Thoracic aorta (tissue), 2 donors: ENCODE measurements at regions not wholly inside any gene's neighbourhood (a gene's known extent, or its start where the extent isn't known, plus 50 kb on each side); places are given as distances from the start of the nearest gene placed in this dataset.

Experiments used
- ATAC-seq: fragments of 150-250 bp; one replicate; pipeline ENCODE4 v1.8.0; 2017; ENCODE audit warnings: low read depth; ENCODE audit not compliant: insufficient number of reproducible peaks, low FRiP score
- DNase-seq: peaks from one replicate; pipeline ENCODE4 v3.0.0-alpha.2; 2020; ENCODE audit warnings: low spot score
- H3K27ac ChIP-seq, 2 donors: fragments of 200-600 bp; sonication (generic); 1 replicate in 1 of 2; 2 replicates in 1 of 2; pipeline ENCODE4 v1.5.1; 2016; ENCODE audit warnings: mild to moderate bottlenecking in 2 of 2, moderate library complexity in 2 of 2
- H3K27me3 ChIP-seq: fragments of 200-600 bp; sonication (generic); replicated peaks from 2 replicates; pipeline ENCODE4 v1.6.0; 2016; ENCODE audit warnings: mild to moderate bottlenecking; ENCODE audit not compliant: insufficient read depth
- H3K36me3 ChIP-seq: fragments of 200-600 bp; sonication (generic); one replicate; pipeline ENCODE4 v1.5.1; 2016
- H3K4me1 ChIP-seq, 2 donors: fragments of 200-600 bp; sonication (generic); 1 replicate in 1 of 2; 2 replicates in 1 of 2; pipeline versions ENCODE4 v1.5.1 to v1.6.0; 2016; ENCODE audit warnings: low read depth in 2 of 2, mild to moderate bottlenecking in 1 of 2; ENCODE audit not compliant: control insufficient read depth in 1 of 2
- H3K4me3 ChIP-seq: fragments of 200-600 bp; sonication (generic); 2 replicates; pipeline ENCODE4 v1.5.1; 2016; ENCODE audit warnings: mild to moderate bottlenecking
- H3K9me3 ChIP-seq: fragments of 200-600 bp; sonication (generic); 2 replicates; pipeline ENCODE4 v1.5.1; 2016
- TF ChIP-seq, protein P1 (sequence below): fragments of 200-600 bp; sonication (generic); IDR thresholded peaks from one replicate; pipeline ENCODE4 v1.5.1; 2019; ENCODE audit warnings: antibody characterized with exemption

DNA sequence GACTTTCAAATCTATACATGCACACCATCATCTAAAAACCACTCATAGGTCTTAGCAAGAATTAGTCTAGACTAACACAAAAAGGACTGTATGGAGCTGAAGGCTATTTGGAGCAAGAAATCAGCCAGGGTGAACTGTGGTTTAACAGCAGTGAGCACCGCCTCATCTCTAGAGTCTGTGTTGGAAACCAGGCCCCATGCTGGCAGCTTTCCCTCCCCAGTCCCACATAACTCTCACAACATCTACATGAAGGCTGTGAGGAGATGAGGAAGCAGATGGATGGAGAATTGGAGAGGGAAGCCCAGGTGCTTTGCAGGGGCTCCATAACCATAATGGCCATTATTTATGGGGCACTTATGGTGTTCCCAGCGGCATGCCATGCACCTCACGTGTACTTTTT is 133.2 kb upstream of the TOPAZ1 start:
- H3K9me3 ChIP-seq: no peaks in the 10 kb centered on the region
- no peak overlapping the region for H3K27ac ChIP-seq
- ATAC-seq (no peak), DNase-seq (no peak)
- no peaks in the 10 kb centered on the region for H3K36me3 ChIP-seq
- no peaks in the 10 kb centered on the region for H3K4me1 ChIP-seq
- H3K27me3 ChIP-seq: no peaks in the 10 kb centered on the region
- no peak overlapping the region for H3K4me3 ChIP-seq
- TF ChIP-seq, protein P1, sequence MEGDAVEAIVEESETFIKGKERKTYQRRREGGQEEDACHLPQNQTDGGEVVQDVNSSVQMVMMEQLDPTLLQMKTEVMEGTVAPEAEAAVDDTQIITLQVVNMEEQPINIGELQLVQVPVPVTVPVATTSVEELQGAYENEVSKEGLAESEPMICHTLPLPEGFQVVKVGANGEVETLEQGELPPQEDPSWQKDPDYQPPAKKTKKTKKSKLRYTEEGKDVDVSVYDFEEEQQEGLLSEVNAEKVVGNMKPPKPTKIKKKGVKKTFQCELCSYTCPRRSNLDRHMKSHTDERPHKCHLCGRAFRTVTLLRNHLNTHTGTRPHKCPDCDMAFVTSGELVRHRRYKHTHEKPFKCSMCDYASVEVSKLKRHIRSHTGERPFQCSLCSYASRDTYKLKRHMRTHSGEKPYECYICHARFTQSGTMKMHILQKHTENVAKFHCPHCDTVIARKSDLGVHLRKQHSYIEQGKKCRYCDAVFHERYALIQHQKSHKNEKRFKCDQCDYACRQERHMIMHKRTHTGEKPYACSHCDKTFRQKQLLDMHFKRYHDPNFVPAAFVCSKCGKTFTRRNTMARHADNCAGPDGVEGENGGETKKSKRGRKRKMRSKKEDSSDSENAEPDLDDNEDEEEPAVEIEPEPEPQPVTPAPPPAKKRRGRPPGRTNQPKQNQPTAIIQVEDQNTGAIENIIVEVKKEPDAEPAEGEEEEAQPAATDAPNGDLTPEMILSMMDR: no peak

DNA sequence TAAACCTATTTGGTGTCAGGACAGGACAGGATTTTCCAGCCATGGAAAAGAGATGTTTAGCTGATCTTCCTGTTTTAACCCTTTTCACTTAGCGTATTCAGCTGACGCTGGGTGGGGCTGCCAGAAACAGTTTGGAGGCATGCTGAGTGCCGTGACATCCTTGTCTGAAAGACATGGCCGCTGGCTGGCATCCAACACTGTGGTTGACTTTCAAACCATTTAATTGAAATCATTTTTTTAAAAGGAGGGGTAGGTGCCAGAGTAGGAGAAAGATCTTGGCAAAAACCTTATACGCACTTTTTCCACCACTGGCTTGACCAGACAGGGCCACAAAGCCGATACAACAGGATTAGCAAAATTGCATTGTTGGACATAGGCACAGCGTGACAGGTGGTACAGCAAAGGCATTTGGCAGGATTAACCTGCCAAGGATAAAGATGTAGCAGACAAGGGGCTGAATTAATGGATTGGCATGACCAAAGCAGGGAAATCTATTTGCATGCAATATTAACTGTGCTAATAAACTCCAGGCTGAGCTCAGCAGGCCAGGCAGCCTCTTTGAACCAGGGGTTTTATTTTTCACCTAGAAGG is 131.8 kb upstream of the TOPAZ1 start:
- Histone ChIP-seq H3K9me3 (no peaks in the 10 kb centered on the region), H3K27ac (no peak overlapping the region), H3K4me1 (no peaks in the 10 kb centered on the region), H3K36me3 (no peaks in the 10 kb centered on the region), H3K27me3 (no peaks in the 10 kb centered on the region), H3K4me3 (no peak overlapping the region)
- ATAC-seq: no peak
- TF ChIP-seq, protein P1: no peak
- no peak for DNase-seq

DNA sequence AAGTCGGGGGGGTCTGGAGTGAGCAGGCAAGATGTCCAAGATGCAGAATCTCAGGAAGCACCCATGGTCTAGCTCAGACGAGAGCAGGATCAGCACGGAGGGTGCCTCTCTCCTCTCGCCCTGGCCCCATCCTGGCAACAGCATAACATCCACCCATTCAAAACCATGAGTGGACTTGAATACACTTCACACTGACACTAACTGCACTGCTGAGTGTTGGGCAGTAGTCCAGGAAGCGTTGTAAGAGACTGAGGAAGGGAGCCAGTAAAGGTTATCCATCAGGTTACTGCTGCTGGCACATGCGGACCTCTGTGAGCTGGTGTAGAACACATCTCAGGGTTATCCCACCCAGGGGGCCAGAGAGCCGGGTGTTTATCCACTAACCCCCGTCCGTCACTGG is 131.0 kb upstream of the TOPAZ1 start:
- no peaks in the 10 kb centered on the region for H3K36me3 ChIP-seq
- TF ChIP-seq, protein P1: no peak
- H3K9me3 ChIP-seq: no peaks in the 10 kb centered on the region
- no peak for ATAC-seq
- no peak overlapping the region for H3K4me3 ChIP-seq
- no peaks in the 10 kb centered on the region for H3K27me3 ChIP-seq
- no peaks in the 10 kb centered on the region for H3K4me1 ChIP-seq
- no peak for DNase-seq
- no peak overlapping the region for H3K27ac ChIP-seq

DNA sequence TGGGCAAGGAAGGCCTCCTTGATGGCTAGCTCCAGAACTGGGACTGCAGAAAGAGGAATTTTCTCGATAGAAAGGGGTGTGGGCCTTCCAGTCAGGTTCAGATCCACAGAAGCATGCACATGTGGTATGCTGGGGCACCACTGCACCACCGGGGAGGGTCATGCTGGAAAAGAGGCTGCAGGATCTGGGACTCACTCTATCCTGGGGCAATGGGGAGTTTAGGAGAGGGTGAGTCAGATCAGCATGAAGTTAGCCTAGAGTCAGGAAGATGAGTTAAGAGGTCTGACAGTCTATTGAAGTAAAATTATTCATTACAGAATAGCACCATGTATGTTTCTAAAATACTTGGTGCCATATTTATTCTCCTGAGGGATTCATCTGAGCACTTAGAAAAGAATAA is 130.2 kb upstream of the TOPAZ1 start:
- no peaks in the 10 kb centered on the region for H3K9me3 ChIP-seq
- DNase-seq (no peak), ATAC-seq (no peak)
- no peaks in the 10 kb centered on the region for H3K27me3 ChIP-seq
- H3K36me3 ChIP-seq: no peaks in the 10 kb centered on the region
- H3K27ac ChIP-seq: no peak overlapping the region
- no peak overlapping the region for H3K4me3 ChIP-seq
- TF ChIP-seq, protein P1: no peak
- no peaks in the 10 kb centered on the region for H3K4me1 ChIP-seq

DNA sequence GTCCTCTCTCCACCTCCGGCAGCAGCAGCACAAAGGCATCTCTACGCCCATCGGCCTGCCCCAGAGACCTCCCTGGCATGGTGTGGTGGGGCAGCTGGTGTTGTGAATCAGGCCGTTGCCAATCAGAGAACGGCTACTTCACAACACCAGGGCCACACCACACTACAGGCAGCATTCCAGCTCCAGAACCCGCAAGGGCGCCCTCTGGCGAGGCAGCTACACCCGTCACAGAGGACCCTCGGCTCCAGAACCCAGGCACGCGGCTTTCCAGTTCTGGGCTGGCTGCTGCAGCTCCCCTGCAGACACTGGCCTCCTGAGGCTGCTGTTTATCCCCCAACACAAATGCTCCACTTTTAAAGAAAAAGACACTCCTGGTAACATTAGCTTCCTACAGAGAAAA is 127.5 kb upstream of the TOPAZ1 start:
- no peak for DNase-seq
- Histone ChIP-seq H3K9me3 (no peaks in the 10 kb centered on the region), H3K4me3 (no peak overlapping the region), H3K36me3 (no peaks in the 10 kb centered on the region), H3K27ac (no peak overlapping the region), H3K4me1 (no peaks in the 10 kb centered on the region), H3K27me3 (no peaks in the 10 kb centered on the region)
- no peak for ATAC-seq
- TF ChIP-seq, protein P1: no peak
